ENCODE measurements at regions not wholly inside any gene's neighbourhood (a gene's known extent, or its start where the extent isn't known, plus 50 kb on each side); places are given as distances from the start of the nearest gene placed in this dataset.

DNA sequence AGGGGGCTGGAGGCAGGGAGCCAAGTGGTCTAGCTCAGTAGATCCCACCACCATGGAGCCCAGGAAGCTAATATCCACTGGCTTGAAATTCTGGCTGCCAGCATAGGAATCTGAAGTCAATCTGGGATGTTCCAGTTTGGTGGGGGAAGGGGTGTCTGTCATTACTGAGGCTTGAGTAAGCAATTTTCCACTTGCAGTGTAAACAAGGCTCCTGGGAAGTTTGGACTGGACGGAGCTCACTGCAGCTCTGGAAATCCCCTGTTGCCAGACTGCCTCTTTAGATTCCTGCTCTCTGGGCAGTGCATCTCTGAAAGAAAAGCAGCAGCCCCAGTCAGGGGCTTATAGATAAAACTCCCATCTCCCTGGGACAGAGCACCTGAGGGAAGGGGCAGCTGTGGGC is 349.2 kb upstream of the KLHL1 start:
- no peak for DNase-seq

DNA sequence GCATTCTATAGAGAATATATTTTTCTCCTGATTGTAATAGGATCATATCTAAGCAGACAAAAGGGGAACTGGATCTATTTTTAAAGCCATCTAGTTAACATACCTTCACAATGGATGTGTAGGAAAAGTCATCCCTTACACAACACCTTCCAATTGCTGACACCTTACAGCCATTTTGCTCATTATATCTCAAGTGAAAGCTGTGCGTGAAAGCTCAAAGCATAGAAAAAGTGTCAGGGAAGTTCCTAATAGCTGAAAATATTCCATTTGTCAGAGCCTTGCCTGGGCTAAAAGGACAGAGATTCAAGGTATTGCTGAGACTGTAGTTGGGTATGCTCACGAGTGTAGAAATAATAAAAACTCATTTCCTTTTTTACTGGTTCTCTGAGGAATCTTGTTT is 340.6 kb upstream of the KLHL1 start:
- no peak for DNase-seq

DNA sequence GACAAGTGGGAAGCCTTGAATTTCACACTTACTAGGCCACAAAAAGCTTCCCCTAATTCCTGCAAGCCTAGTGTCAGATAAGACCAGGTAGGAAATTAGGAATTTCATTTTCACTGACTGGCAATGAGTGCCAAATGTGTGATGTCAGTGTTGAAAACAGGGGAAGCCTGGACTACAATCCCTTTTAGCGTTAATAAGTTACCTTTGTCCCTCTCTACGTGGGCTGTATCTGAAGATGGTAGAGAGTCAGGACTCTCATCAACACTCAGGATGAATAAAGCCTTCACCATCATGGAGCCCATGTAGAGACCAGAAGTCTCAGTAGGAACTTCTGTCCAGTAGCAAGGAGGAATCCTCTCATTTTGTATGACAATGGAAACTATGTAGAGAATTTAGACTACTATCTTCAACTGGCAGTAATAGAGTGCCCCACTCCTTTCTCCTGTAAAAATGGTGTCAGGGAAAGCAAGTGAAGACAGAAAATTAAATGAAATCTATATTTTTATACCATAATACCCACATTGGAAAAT is 324.1 kb upstream of the KLHL1 start:
- DNase-seq: no peak

DNA sequence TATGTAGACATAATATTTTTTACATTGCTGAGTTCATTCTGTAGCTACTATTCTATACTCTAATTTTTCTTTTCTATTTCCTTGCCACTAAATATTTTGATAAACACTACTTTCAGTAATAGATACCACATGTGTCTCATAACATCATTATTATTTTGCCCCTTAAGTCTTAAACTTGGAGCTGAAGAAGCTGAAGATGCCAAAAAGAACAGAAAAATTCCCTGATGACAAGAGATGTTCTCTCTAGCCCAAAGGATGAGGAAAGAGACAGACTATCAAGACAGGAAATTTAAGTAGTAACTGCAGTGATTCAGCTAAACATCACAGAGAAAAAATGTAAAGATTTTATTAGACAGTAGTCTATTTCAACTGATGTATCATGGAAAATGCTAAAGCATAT is 322.0 kb upstream of the KLHL1 start:
- no peak for DNase-seq

DNA sequence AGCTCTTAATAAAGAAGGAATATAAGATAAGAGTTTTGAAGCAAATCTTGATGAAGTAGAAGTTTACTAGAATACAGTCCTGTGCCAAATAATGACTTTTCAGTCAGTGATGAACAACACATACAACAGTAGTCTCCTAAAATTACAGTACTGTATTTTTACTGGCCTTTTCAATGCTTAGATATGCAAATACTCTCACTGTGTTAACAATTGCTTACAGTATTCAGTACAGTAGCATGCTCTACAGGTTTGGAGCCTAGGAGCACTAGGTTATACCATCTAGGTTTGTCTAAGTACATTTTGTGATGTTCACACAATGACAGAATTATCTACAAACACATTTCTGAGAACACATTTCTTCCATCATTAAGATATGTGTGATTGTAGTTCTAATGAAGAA is 316.7 kb upstream of the KLHL1 start:
- DNase-seq: no peak

GRCh38 chr13:70424428-70424827 is 316.2 kb upstream of the KLHL1 start:
- DNase-seq: peak; percentile 73

DNA sequence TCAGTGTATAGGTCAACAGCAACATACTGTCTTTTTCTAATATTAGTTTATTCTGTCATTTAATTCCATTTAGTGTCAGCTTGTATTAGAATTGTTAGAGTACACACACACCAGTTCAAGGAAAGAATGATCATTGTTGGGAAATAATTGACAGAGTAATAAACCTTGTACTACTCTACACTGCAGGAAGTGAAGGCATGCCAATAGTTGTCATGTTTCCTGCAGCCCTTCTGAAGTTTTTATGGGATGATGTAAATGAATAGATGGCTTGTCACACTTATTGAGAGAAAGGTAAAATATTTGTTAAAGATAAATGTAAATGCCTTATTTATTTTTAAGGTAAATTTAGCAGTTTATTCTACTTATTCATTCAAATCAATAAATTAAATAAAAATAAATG is 306.9 kb upstream of the KLHL1 start:
- DNase-seq: no peak

DNA sequence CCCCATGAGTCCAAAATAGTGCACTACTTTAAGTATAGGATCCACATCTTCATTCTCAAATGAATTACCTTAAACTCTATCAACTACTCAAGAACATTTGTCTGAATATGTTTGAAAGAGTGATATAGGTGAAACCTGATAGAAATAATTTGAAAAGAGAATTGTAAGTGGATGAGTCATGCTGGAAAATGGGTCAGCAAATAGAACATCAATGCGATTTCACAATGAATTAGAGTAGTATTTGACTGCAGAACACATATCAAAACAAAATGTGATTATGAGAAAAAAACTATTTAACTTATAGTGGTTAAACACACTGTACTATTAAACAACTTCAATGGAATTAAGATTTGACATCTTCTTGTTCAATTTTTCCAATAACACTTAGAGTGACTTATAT is 300.6 kb upstream of the KLHL1 start:
- peak; percentile 17 for DNase-seq

- DNase-seq: no peak
Observed at GRCh38 chr13:70407486-70407885, 299.2 kb upstream of the KLHL1 start.

GRCh38 chr13:70405266-70405665 is 297.0 kb upstream of the KLHL1 start:
- DNase-seq: no peak

- no peak for DNase-seq
Observed at GRCh38 chr13:70394031-70394548, 285.8 kb upstream of the KLHL1 start.

GRCh38 chr13:70391678-70392077 is 283.4 kb upstream of the KLHL1 start:
- DNase-seq: peak; percentile 92

GRCh38 chr13:70390968-70391367 is 282.7 kb upstream of the KLHL1 start:
- no peak for DNase-seq

- no peak for DNase-seq
Observed at GRCh38 chr13:70390064-70390463, 281.8 kb upstream of the KLHL1 start.

GRCh38 chr13:70388935-70389334 is 280.7 kb upstream of the KLHL1 start:
- DNase-seq: no peak

GRCh38 chr13:70386919-70387318 is 278.7 kb upstream of the KLHL1 start:
- no peak for DNase-seq

GRCh38 chr13:70385852-70386251 is 277.6 kb upstream of the KLHL1 start:
- no peak for DNase-seq

- no peak for DNase-seq
Observed at GRCh38 chr13:70384156-70384555, 275.9 kb upstream of the KLHL1 start.

DNA sequence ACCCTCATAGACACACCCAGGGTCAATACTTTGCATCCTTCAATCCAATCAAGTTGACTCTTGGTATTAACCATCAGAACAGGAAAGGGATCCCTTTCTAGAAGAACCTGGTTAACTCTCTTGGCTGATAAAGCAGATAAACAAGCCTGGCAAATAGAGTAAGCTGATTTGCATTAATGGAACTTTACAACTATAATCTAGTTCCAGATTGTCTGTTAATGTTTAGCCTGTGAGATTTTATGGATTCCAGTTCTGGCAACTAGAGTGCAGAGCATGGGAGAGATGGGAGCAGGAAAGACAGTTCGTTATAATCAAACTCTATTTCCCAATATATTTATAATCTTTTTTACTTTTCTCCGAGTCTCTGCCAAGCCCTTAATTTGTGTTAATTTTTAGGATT is 272.6 kb upstream of the KLHL1 start:
- DNase-seq: no peak

GRCh38 chr13:70375718-70376117 is 267.5 kb upstream of the KLHL1 start:
- no peak for DNase-seq

DNA sequence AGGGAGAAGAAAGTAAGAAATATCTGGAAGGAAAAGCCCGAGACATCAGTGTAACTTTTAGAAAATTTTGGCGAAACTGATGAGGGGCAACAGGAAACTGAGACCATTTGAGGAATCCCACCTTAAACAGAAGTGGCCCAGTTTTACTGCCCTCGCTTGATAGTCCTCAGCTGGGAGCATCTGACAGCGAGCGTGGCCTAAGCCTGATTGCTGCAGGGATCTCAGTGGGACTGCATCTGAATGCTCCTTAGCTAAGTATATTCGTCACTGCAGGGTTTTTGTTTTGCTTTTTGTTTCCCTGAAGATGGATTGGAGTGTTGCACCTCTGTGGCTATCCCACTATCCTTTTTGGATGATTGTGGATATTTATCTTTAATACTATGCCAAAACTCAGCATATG is 262.7 kb upstream of the KLHL1 start:
- DNase-seq: no peak

- DNase-seq: no peak
Observed at GRCh38 chr13:70366720-70367119, 258.5 kb upstream of the KLHL1 start.

- no peak for DNase-seq
Observed at GRCh38 chr13:70363991-70364390, 255.7 kb upstream of the KLHL1 start.

GRCh38 chr13:70362820-70363570 is 254.7 kb upstream of the KLHL1 start:
- DNase-seq: no peak

DNA sequence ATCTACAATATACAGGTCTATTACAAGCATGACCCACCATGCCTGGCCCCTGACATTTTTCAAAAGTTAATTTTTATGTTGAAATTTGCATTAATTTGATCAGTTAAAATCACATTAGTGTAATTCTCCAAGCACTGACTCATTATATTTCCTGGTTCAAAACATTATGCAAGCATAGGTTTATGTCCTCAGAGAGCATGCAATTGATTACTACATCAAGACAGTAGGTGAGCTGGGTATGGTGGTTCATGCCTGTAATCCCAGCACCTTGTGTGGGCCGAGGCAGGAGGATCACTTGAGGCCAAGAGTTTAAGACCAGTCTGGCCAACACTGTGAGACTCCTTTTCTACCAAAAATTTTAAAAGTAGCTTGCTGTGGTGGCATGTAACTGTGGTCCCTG is 248.8 kb upstream of the KLHL1 start:
- DNase-seq: no peak

All from DMS153 (cell line).